ENCODE measurements at regions not wholly inside any gene's neighbourhood (a gene's known extent, or its start where the extent isn't known, plus 50 kb on each side); places are given as distances from the start of the nearest gene placed in this dataset.

GRCh38 chr11:36817336-36817965 lies 219.4 kb upstream of the RAG2 start:
- Histone ChIP-seq H2BK12ac (ENCODE audit: insufficient read length, low read depth, low read length) (no peak overlapping the region), H2BK5ac (ENCODE audit: insufficient read length, low read length) (no peak overlapping the region), H4K5ac (ENCODE audit: insufficient read length, low read depth, low read length) (no peak overlapping the region), H3K79me1 (ENCODE audit: insufficient read depth, low read depth, low read length, poor library complexity, severe bottlenecking) (no peaks in the 10 kb centered on the region), H3K9me3 (ENCODE audit: control insufficient read depth, low read depth, low read length) (no peaks in the 10 kb centered on the region), H3K27me3 (ENCODE audit: insufficient read depth, low read length) (no peaks in the 10 kb centered on the region), H3K79me2 (ENCODE audit: insufficient read depth, low read length) (no peaks in the 10 kb centered on the region), H4K91ac (ENCODE audit: insufficient read length, low read depth, low read length) (no peak overlapping the region), H3K23ac (ENCODE audit: insufficient read length, low read depth, low read length) (no peak overlapping the region), H4K20me1 (ENCODE audit: control insufficient read depth, insufficient read depth, insufficient read length) (no peaks in the 10 kb centered on the region), H2BK20ac (ENCODE audit: low read depth, low read length, poor library complexity, severe bottlenecking) (no peak overlapping the region), H3K4ac (ENCODE audit: low read depth, low read length) (no peak overlapping the region), H3K56ac (ENCODE audit: insufficient read length, low read depth, low read length) (no peak overlapping the region), H3K14ac (ENCODE audit: insufficient read depth, low read length) (no peak overlapping the region), H3T11ph (ENCODE audit: low read length) (no peak overlapping the region), H3K23me2 (ENCODE audit: insufficient read length, low read depth, low read length, poor library complexity, severe bottlenecking) (no peaks in the 10 kb centered on the region), H2AFZ (ENCODE audit: low read length) (no peak overlapping the region), H4K8ac (replicated peaks; ENCODE audit: insufficient read length, low read depth, low read length) (no peak overlapping the region), H3K4me2 (ENCODE audit: insufficient read depth, insufficient read length, low read length) (no peak overlapping the region), H3K4me1 (ENCODE audit: insufficient read depth, low read length) (no peaks in the 10 kb centered on the region), H3K9ac (ENCODE audit: extremely low read depth, insufficient read length, low read length) (no peak overlapping the region), H2AK5ac (ENCODE audit: insufficient read length, low read length) (no peak overlapping the region), H2BK15ac (ENCODE audit: low read depth, low read length) (no peak overlapping the region), H2BK120ac (ENCODE audit: low read depth, low read length, poor library complexity, severe bottlenecking) (no peak overlapping the region), H3K27ac (ENCODE audit: insufficient read length, low read depth, low read length) (no peak overlapping the region), H3K18ac (ENCODE audit: insufficient read length, low read depth, low read length) (no peak overlapping the region)
- Mint-ChIP-seq H3K27ac (no peak overlapping the region), H3K4me1 (no peaks in the 10 kb centered on the region), H3K36me3 (ENCODE audit: insufficient read depth in 1 of 3, low read depth in 3 of 3) (no peaks in the 10 kb centered on the region), H3K4me3 (no peak overlapping the region), H3K27me3 (ENCODE audit: low read depth) (peaks cover 5% of the 10 kb centered on the region; the same call in 1 of the 2 replicates), H3K9me3 (no peaks in the 10 kb centered on the region; a peak in 1 of 5 replicates)
- WGBS (ENCODE audit: extremely low coverage, insufficient read length, low lambda C conversion rate), result no CpG with 5 or more reads among the region's 6 CpGs
- DNase-seq, result no peak
- TF ChIP-seq, protein P1, sequence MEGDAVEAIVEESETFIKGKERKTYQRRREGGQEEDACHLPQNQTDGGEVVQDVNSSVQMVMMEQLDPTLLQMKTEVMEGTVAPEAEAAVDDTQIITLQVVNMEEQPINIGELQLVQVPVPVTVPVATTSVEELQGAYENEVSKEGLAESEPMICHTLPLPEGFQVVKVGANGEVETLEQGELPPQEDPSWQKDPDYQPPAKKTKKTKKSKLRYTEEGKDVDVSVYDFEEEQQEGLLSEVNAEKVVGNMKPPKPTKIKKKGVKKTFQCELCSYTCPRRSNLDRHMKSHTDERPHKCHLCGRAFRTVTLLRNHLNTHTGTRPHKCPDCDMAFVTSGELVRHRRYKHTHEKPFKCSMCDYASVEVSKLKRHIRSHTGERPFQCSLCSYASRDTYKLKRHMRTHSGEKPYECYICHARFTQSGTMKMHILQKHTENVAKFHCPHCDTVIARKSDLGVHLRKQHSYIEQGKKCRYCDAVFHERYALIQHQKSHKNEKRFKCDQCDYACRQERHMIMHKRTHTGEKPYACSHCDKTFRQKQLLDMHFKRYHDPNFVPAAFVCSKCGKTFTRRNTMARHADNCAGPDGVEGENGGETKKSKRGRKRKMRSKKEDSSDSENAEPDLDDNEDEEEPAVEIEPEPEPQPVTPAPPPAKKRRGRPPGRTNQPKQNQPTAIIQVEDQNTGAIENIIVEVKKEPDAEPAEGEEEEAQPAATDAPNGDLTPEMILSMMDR (conservative IDR thresholded peaks at IDR 0.05), result no peak
